ENCODE measurements at regions not wholly inside any gene's neighbourhood (a gene's known extent, or its start where the extent isn't known, plus 50 kb on each side); places are given as distances from the start of the nearest gene placed in this dataset.
"Not testable (repeated sequence)": the region's sequence is repeated elsewhere in the genome, so short reads cannot be mapped to it uniquely, and the experiment has no call there.

DNA sequence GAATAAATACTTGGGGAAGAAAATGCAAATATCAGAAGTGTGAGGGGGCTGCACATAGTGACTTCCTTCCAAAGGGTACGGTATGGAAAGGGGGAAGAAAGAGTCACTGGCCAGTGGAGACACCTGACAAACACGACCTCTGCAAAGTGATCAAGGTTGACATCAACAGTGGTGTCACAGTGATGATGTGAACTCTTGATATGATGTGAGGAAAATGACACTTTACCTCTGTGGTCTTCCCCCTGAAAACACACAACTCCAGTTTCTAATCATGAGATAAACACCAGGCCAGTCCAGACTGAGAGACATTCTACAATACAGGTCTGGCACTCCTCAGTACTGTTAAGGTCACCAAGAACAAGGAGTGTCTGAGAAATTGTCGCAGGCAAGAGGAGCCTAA lies 169.7 kb downstream of the BUB3 start:
- no peak for DNase-seq

DNA sequence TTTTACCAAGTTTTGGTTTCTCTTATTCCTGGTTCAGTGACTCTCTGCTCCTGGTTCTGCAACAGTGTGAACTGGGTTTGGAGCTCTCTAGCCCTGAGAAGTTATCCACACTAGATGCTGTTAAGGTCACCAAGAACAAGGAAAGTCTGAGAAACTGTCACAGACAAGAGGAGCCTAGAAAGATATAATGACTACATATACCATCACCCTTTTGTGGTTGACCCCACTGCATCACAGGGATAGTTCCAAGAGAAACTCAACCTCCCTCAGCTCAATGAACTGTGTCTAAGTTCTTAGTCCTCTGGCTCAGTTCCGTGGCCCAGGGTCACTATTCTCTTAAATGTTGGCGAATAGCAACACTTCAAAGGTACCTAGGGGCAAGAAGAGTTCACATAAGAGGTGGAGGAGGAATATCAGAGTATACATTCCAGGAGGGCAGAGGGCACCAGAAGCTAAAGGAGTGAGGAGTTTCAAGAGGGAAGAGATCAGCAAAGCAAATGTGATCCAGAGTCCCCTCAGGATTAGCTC lies 171.5 kb downstream of the BUB3 start:
- DNase-seq: no peak

DNA sequence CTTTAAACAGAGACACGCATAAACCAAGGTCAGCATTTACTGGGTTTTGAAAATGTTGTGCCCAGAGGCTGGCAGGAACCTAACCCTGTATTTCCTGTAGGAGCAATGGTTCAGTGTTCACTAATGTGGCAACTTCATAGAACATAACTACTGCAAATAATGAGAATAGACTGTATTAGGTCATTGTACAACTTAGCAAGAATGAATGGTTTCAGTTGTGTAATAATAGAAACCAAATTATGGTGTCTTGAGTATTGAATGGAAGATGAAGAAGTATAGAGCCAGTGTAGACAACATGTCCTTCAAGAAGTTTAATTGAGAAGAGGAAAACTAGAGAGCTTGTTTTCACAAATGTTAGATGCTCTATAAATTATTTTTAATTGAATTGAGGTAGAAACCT lies 172.5 kb downstream of the BUB3 start:
- no peak for DNase-seq

DNA sequence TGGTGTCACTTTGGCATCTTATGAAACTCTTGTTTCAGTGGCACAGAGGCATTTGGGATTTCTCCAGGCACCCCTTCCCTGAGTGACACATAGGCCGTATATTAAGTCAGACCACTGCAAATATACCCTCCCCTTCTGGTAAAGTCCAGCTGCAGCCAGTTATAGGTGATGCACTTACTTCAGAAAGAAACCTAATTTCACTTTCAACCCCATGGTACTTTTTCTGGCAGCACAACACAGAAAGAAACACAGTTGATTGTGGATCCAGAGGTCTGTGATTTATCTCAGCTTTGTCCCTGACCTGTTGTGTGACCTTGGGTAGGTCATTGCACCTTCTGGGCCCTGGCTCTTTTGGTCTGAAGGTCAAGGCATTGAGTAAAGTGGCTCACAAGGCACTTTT lies 173.2 kb downstream of the BUB3 start:
- DNase-seq: no peak

DNA sequence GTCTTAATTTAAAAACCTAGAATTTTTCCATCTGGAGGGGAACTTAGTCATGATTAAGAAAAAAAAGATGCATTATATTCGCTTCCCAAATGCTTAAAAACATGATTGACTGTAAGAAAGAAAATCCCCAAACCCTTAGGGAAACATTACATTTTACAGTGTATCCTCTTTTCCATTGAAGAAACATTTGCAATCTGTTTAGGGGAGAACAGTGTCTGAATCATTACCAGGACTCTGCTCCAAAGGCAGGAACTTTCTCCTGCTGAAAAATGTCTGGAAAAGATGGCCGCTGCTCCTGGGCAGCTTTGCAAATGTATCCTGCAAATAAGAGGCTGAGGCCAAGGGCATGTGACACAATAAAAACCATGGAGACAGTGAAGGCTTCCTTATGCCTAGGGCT lies 173.7 kb downstream of the BUB3 start:
- DNase-seq: no peak

DNA sequence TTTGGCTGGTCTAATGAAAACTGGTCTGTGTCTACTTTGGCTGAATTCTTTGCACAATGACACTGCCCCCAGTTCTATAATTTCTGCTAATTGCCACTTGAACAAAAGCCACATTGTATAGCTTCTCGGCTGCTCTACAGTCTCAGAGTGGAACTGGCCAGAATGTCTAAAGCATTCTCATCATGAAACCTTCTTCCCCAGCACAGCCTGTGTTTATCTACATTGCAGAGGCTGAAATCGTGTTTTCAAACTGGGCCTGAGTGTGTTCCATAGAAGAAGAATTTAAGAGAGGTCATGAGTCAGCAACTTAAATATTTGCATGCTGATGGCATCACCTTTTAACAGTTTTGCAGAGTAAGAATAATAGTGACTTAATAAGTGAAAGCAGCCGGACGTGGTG lies 177.2 kb downstream of the BUB3 start:
- DNase-seq: no peak

DNA sequence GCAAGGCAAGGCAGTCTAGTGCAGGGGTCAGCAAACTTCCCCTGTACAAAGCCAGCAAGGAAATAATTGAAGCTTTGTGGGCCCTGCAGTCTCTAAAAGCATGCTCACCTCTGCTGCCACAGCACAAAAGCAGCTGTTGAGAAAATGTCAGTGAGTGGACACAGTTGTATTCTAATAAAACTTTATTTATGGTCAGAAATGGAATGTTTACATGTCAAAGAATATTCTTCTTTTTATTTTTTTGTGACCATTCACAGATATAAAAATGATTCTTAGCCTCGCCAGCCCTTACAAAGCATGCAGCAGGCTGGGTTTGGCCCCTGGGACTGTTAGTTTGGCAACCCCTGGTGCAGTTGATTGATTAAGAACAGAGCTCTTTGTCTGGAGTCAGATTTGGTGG lies 192.4 kb downstream of the BUB3 start:
- DNase-seq: no peak

DNA sequence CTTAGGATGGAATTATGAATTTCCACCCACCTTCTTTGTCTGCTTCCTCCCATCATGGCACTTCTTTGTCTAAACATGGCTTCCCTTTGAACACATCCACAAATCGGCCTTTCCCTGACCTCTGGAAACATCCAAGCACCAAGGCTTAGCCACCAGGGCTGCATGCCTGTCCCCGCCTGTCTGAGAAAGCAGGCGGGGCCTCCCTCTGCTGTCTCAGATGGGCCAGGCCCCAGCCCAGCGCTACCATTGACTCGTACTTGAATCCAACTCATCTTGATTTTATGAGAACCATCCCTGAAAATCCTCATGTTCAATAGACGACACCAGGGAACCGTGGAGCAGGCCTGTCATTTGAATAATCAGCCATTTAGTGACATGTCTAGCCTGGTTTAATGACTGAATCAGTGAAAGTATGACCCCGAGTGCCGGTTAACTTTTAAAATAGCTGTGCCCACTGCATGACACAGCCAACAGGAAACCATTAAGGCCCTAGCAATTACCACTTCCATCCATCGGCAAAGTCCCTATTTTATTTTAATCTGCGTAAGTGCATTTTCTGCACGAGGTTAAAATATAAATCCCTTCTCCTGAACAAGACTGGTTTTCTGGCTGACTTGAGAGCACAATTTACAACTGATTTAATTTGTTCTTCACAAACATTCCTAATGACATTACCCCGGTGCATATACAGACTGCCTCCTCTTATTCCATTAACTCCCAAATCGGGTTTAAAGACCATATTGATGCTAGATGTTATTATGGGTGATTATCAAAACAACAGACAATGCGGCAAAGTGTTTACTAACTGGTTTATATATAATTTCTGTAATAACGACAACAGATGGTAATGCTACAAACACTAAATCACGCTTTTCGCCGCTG lies 194.7 kb downstream of the BUB3 start:
- no peak for DNase-seq

DNA sequence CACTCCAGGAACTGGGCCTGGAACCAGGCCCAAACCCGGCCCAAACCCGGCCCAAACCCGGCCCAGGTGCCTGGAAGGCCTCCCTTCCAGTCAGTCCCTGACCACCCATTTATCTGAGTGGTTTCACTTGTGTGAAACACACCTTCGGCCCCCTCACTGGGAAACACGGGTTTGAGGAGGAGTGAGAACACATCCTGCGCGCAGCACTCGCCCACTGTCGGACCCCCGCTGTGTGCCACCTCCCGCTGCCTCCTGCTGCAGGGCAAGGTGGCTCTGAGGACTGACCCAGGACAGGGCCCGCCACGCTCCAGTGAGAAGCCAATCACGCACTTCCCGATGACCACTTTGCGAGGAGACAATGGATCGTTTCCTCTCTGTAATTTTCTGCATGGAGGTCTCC lies 197.5 kb downstream of the BUB3 start:
- DNase-seq: no peak

DNA sequence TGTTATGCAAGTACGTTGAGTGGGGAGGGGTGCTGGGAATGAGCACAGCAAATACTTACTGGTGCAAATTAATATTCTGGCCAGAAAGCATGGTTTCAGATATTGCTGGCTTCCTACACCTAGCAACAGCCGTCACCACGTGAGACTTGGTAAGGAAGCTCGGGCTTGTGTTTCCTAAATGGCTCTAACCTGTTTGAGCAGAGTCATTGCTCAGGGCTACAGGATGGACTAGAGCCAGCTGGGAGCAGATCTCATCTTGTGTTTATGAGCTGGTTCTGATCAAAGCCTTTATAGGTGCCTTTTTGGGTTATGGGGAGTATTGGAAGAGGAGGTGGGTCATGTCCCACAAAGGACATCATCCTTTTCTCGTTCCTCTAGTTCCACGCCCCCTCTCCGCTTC lies 200.3 kb downstream of the BUB3 start:
- DNase-seq: no peak

DNA sequence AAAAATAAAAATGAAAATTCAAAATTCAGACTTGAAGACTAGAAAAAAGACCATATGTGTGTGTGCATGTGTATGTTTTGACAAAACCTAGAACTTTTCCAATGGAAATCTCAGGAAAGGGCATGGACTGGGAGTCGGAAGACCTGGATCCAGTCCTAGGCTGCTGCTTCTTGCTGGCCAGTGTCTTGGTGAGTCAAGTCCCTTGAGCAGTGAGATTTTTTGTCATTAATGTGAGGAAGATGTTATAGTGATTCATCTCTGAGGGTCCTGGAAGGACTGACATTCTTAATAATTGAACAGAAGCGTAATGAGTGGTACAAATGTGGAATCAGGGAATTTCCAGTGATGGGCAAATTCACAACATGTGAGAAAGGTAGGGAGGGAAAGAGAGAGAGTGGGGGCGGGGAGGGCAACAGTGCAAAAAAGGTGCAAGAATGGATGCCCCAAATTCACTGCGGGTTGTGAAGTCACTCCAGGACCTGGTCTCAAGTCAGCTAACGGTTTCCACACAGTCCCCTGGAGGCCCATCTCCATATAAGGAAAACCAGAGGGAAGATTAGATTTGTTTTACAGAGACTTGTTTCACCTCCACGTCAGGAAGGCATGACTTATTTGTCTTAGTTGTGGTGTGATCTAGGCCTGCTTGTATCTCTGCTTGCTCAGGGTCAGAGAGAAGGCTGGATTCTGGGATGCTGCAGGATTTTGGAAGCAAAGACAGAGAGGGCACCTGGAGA lies 201.7 kb downstream of the BUB3 start:
- DNase-seq: no peak

DNA sequence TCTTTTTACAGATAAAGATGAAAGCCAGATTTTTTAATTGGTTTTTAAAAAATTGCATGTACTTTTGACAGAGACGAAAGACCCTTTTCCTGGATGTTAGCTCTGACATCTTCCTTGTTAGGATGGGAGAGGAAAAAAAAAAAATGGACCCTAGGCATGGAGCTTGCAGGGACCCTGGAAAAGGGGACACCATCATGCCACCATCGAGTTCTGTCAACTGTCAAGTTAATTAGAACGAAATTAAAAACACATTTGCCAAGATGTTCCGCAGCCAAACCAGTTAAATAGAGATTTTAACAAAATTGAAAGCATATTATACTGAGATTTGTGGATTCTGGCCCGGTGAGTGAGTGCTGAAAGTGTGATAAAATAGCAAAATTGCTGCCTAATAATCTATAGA lies 202.6 kb downstream of the BUB3 start:
- DNase-seq: no peak

DNA sequence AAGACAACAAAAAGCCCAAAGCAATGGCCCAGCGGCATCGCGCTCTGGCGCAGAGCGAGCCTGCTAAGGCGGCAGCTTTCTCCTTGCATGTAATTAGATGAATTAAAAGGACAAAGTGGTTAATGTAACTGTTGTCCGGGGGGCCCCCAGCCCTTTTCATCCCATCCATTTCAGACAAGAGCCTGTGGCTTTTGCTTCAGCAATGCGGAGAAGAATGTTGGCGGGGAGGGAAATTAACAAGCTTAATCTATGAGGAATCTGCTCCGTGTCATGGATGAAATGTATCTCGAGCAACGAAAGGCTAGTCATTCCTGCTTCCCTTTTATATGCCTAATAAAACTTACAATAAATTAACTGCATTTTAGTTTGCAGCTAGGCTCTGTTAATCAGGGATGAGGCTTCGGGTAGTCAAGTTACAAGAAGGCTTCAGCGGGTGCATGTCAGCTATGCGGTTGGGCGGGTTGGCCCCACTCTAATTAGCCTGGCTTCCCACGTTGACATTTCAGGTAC lies 203.3 kb downstream of the BUB3 start:
- no peak for DNase-seq

DNA sequence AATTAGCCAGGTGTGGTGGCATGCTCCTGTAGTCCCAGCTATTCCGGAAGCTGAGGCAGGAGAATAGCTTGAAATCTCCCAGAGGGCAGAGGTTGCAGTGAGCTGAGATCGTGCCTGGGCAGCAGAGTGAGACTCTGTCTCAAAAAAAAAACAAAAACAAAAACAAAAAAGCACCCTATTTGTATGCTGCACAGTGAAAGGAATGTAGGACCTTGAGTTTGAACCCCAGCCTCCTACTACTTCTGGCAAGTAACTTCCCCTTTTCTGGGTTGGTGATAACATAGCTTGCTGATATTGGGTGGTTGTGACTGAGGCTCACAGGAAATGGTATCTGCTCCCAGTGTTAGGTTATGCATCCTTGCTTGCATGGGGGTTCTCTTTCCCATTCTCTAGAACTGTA lies 205.3 kb downstream of the BUB3 start:
- no peak for DNase-seq

DNA sequence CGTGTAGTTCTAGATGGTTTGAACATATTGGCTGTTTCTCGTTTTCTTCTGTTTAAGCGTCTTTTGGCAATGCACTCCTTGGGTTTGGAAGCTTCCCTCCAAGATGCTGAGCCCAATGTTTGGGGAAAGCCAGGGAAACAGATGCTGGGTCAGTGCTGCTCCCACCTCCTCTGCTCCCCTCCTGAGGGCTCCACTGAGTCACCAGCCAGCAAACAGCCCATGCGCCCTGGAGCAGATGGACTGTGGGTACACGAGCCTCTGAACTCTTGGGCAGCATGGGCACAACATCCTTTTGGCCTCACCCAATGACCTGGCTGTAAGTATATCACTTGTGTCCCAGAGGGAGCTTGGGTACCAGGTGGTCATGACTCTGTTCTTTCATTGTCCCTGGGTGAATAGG lies 207.6 kb downstream of the BUB3 start:
- DNase-seq: no peak

DNA sequence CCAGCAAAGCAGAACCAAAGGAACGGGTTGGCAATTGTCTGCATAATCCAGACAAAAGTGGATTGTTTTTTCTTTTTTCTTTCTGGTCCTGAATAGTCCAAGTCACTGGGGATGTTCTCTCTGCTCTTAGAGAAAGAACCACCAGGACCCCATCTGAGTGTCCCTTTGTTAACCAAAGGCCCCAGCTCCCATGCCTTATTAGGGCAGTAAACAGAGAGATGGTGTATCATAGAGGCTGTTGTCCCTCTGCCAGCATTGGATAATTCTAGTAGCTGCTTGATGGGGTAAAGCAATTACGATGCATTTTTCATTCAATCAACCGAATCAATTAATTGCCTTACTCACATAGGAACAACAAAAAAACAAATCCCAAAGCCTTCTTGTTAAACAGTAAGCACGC lies 213.0 kb downstream of the BUB3 start:
- no peak for DNase-seq

DNA sequence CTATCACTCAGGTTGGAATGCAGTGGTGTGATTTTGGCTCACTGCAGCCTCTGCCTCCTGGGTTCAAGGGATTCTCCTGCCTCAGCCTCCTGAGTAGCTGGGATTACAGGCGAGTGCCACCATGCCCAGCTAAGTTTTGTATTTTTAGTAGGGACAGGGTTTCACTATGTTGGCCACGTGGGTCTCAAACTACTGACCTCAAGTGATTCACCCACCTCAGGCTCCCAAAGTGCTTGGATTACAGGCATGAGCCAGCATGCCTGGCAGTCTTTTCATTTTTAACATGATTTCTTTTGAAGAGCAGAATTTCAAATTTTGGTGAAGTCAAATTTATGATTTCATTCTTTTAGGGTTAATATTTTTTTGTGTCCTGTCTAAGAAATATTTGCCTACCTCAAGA lies 217.4 kb downstream of the BUB3 start:
- not testable (repeated sequence) for DNase-seq

DNA sequence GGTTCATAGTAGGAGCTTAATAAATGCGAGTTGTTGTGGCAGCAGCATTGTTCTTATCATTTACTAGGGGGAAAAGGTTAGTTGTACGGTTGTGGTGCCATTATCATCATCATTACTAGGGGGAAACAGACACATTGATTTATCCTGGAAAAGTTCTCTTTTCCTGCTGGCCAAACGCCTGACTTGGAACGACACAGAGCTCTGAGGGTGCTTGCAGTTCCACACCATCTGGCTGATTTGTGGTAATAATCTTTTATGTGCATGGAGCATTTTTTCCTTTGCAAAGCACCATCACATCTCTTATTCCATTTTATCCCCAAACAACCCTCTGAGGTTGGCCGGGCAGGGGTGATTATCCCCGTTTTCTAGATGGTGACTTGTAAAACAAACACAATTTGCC lies 219.4 kb downstream of the BUB3 start:
- DNase-seq: no peak

DNA sequence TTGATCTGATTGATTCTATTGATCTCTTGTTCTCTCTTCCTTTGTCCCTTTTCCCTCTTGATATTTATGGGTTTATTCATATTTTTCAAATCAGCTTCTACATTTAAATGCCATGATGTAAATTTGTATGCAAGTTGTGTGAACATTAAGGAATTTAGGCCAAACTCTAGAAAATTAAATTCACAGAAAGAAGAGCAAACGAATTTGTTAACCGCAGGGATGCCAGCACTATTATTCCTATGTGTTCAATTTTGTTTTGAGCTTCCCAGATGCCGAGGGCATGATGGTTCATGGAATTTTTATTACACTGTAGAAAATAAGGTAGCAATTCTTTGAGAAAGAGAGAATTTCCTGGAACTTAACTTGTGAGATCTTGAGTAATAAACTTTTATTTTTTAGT lies 220.9 kb downstream of the BUB3 start:
- no peak for DNase-seq

DNA sequence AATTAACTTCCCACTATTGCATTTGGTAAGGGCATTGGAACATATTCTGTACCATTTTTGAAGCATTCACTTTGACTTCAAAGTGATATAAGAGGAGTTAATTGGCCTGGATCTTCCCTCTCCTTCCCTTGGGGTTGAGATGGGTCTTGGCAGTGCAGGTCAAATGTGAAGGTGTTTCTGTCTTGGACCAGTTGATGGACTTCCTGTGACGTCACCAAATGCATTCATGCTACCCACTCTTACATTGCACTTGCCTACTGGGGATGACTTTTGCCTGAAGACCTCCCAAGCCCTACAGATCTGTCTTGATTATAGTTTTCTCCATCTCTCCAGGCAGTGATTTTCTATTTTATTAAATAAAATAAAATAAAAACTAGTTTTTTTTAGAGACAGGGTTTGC lies 221.5 kb downstream of the BUB3 start:
- no peak for DNase-seq

DNA sequence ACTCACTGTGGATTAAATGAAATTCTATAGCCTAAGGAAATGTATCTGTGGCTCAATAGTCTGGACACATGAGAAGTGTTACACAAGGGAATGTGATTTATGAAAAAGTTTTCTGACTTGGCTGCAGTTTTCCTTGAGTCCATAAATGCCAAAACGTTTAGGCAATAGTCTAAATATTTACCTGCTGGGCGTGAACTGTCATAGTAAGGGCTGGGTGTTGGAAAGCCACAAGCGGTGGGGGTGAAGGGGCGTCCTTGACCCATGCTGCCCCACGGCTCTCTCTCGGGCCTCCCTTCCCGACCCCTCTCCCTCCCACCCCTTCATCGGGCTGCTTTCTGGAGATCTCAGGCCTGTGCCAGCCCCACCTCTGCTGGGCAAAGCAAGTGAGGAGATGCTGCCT lies 223.7 kb downstream of the BUB3 start:
- DNase-seq: no peak

DNA sequence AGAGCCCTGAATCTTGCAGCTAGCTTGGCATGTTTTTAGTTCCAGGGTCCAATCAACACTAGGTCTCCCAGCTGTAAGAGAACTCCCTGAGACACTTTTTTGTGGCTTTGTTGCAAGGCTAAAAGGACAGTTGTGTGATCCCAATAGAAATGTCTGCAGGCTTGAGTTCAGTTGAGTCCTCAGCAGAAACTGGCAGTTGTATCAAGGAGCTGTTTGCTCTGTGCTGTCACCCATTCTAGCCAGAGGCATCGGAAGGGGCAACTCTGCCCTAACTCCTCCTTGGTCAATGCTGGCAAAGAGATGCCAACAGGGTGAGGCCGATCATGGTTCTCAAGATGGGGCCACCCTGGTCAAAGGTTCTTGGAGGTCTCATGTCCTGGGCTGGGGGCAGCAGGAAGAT lies 224.1 kb downstream of the BUB3 start:
- no peak for DNase-seq

DNA sequence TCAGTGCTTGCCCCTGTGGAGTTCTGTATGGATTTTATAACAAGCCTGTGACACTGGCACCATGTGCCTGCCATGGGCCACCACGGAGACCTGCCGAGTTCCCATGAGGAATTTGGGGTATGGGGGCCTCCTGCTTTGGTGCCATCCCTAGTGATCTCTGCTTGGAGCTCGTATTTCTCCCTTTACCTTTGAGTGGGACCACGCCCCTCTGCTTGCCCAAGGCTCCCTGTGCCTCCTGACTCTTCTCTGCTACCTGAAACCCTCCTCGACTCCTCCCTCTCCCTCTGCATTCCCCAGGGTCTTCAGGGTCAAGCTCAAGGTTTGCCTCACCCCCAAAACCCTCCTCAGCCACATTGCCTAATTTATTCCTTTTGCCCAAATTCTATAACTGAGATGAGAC lies 225.0 kb downstream of the BUB3 start:
- DNase-seq: no peak

DNA sequence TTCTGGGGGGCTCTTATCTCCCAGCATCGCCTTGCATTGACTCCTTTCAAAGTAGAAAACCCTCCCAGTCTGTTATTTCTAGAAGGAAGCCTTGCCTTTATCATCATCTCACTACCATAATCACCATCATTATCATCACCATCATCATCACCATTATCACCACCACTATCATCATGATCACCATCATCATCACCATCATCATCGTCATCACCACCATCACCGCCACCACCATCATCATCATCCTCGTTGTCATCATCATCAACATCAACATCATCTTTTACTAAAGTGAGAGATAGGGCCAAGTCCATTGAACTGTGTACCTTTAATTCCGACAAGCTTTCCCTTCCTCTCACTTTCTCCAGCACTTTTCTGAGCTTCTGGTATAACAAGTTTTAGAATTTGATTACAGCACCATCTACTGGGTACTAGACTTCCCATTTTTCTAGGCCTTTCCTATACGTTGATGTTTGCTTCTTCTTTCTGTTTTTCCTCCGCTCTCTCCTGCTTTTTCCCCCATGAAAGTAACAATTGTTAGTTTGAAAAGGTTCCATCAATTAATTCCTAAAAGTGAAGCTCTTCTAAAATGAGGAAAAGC lies 226.4 kb downstream of the BUB3 start:
- no peak for DNase-seq
